ENCODE measurements at regions not wholly inside any gene's neighbourhood (a gene's known extent, or its start where the extent isn't known, plus 50 kb on each side); places are given as distances from the start of the nearest gene placed in this dataset.

- Histone ChIP-seq H3K27ac (ENCODE audit: low read depth in 1 of 2, low read length in 2 of 2) (no peak overlapping the region), H3K9me3 (ENCODE audit: control insufficient read depth in 4 of 4, low read length in 3 of 4) (no peaks in the 10 kb centered on the region)
- 9% methylated on average over 5 of the region's 5 CpGs for WGBS
These were observed 73.5 kb upstream of the RAP2C start for GRCh38 chrX:132292793-132293192.

GRCh38 chrX:132277953-132278614, 58.8 kb upstream of the RAP2C start:
- TF ChIP-seq TAF1 (conservative IDR thresholded peaks at IDR 0.05) (no peak), EGR1 (IDR thresholded peaks at IDR 0.05; ENCODE audit: low read depth in 2 of 2) (no peak), HNF4G (IDR thresholded peaks at IDR 0.05) (no peak), FOXA2 (IDR thresholded peaks at IDR 0.05) (no peak), NR2F2 (IDR thresholded peaks at IDR 0.05) (no peak), FOXA1 (IDR thresholded peaks at IDR 0.05) (no peak), RAD21 (IDR thresholded peaks at IDR 0.05) (peak; percentile 38 to 45), HNF4A (conservative IDR thresholded peaks at IDR 0.05) (peak in 1 of 2 donors; percentile 15)
- Histone ChIP-seq H3K4me3 (ENCODE audit: low read depth in 1 of 3, low read length in 3 of 3) (no peak overlapping the region), H3K4me1 (ENCODE audit: control insufficient read depth in 4 of 4, insufficient read depth in 4 of 4, low read length in 3 of 4) (no peaks in the 10 kb centered on the region), H3K9me3 (ENCODE audit: control insufficient read depth in 4 of 4, low read length in 3 of 4) (no peaks in the 10 kb centered on the region), H3K27ac (ENCODE audit: low read depth in 1 of 2, low read length in 2 of 2) (no peak overlapping the region), H3K36me3 (ENCODE audit: control insufficient read depth in 4 of 4, insufficient read depth in 3 of 4, low read depth in 1 of 4, low read length in 3 of 4) (no peaks in the 10 kb centered on the region), H3K9ac (ENCODE audit: low read depth in 1 of 2, low read length in 2 of 2) (no peak overlapping the region), H3K27me3 (ENCODE audit: control insufficient read depth in 4 of 4, insufficient read depth in 4 of 4, low read length in 3 of 4) (no peaks in the 10 kb centered on the region)
- DNase-seq (ENCODE audit: low spot score) = no peak
- WGBS = 39% methylated on average over 2 of the region's 2 CpGs

More at GRCh38 chrX:132292793-132293192, 73.5 kb upstream of the RAP2C start:
- DNase-seq (ENCODE audit: low spot score) = no peak
- H3K9ac ChIP-seq (ENCODE audit: low read depth in 1 of 2, low read length in 2 of 2) = peak overlapping the region in 1 of 2 donors; percentile 8
- no peaks in the 10 kb centered on the region for H3K36me3 ChIP-seq (ENCODE audit: control insufficient read depth in 4 of 4, insufficient read depth in 3 of 4, low read depth in 1 of 4, low read length in 3 of 4)
- no peaks in the 10 kb centered on the region for H3K4me1 ChIP-seq (ENCODE audit: control insufficient read depth in 4 of 4, insufficient read depth in 4 of 4, low read length in 3 of 4)
- TF ChIP-seq CTCF (IDR thresholded peaks at IDR 0.05; ENCODE audit: low read depth, low read length, missing input control) (peak; percentile 60), HNF4G (IDR thresholded peaks at IDR 0.05) (no peak), JUND (IDR thresholded peaks at IDR 0.05) (no peak), REST (IDR thresholded peaks at IDR 0.05) (no peak), ATF3 (IDR thresholded peaks at IDR 0.05) (no peak), RAD21 (IDR thresholded peaks at IDR 0.05) (peak; percentile 88 to 94), TAF1 (conservative IDR thresholded peaks at IDR 0.05) (no peak)
- no peaks in the 10 kb centered on the region for H3K27me3 ChIP-seq (ENCODE audit: control insufficient read depth in 4 of 4, insufficient read depth in 4 of 4, low read length in 3 of 4)
- H3K4me3 ChIP-seq (ENCODE audit: low read depth in 1 of 3, low read length in 3 of 3) = no peak overlapping the region

GRCh38 chrX:132272826-132273225, 53.6 kb upstream of the RAP2C start:
- DNase-seq (ENCODE audit: low spot score) = no peak
- no peak overlapping the region for H3K9ac ChIP-seq (ENCODE audit: low read depth in 1 of 2, low read length in 2 of 2)
- H3K4me3 ChIP-seq (ENCODE audit: low read depth in 1 of 3, low read length in 3 of 3) = no peak overlapping the region
- no peak overlapping the region for H3K27ac ChIP-seq (ENCODE audit: low read depth in 1 of 2, low read length in 2 of 2)
- no peaks in the 10 kb centered on the region for H3K27me3 ChIP-seq (ENCODE audit: control insufficient read depth in 4 of 4, insufficient read depth in 4 of 4, low read length in 3 of 4)
- peaks cover 0 to 11% (median 0%) of the 10 kb centered on the region in 4 donors for H3K4me1 ChIP-seq (ENCODE audit: control insufficient read depth in 4 of 4, insufficient read depth in 4 of 4, low read length in 3 of 4)
- no peak for TF ChIP-seq FOXA1 (IDR thresholded peaks at IDR 0.05)
- H3K9me3 ChIP-seq (ENCODE audit: control insufficient read depth in 4 of 4, low read length in 3 of 4) = no peaks in the 10 kb centered on the region
- H3K36me3 ChIP-seq (ENCODE audit: control insufficient read depth in 4 of 4, insufficient read depth in 3 of 4, low read depth in 1 of 4, low read length in 3 of 4) = no peaks in the 10 kb centered on the region
- WGBS = 95% methylated on average over 1 of the region's 1 CpG
